ENCODE measurements at regions not wholly inside any gene's neighbourhood (a gene's known extent, or its start where the extent isn't known, plus 50 kb on each side); places are given as distances from the start of the nearest gene placed in this dataset.

DNA sequence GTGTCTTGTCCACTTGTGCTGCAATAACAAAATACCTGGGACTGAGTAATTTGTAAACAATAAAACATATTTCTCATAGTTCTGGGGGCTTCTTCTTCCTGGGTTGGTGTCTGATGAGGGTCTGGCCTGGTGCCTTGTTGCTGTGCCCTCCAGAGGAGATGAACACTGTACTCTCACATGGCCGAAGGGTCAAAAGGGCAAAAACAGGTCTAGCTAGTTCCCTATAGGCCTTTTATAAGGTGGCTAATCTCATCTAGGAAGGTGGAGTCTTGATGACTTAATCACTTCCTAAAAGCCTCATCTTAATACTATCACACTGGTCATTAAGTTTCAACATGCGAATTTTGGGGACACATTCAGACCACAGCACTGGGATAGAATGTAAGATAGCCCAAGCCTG, 228.4 kb downstream of the TLE3 start:
- Histone ChIP-seq H3K9me3 (peaks cover 8% of the 10 kb centered on the region), H3K4me3 (no peak overlapping the region), H3K36me3 (ENCODE audit: low read depth) (no peaks in the 10 kb centered on the region), H3K4me1 (ENCODE audit: low read depth) (no peaks in the 10 kb centered on the region)
- intact Hi-C loops (cut with DNase I, micrococcal nuclease): no loop called here
- no peak for TF ChIP-seq CTCF (IDR thresholded peaks at IDR 0.05)
- no peak for DNase-seq
- no peak for ATAC-seq

- ATAC-seq (no peak), DNase-seq (no peak)
- H3K4me1 ChIP-seq (ENCODE audit: low read depth): no peaks in the 10 kb centered on the region
- intact Hi-C loops (cut with DNase I, micrococcal nuclease): no loop called here
- H3K36me3 ChIP-seq (ENCODE audit: low read depth): no peaks in the 10 kb centered on the region
- TF ChIP-seq CTCF (IDR thresholded peaks at IDR 0.05): no peak
- peaks cover 8% of the 10 kb centered on the region for H3K9me3 ChIP-seq
- H3K4me3 ChIP-seq: no peak overlapping the region
These were observed 227.7 kb downstream of the TLE3 start for GRCh38 chr15:69869881-69870505.

DNA sequence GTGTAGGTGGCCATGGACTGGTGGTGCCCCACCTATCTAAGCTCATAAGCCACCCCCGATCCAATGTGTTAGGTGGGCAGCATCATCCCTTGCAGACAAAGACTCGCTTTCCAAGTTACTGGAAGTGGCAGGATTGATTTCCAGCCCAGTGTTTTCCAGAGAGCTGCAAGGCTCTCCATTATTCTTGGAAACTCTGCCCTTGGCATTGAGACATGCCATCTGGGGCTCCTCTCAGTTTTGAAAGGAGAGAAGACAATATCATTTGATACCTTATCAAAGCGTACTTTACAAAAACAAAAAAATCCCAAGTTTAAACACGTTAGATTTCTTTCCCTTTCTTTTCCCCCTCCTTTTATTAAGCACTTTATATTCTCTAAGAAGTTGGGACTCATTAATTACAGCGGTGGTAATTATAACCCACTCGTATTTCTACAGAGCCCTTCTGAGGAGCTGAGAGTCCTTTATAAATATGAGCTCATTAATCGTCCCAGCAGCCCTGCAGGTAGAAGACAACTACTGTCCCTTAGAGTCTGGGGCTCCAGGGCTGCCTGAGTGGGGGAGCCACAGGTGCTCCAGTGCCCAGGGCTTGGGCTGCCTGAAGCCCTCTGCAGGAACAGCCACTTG, 226.1 kb downstream of the TLE3 start:
- no peak for ATAC-seq

DNA sequence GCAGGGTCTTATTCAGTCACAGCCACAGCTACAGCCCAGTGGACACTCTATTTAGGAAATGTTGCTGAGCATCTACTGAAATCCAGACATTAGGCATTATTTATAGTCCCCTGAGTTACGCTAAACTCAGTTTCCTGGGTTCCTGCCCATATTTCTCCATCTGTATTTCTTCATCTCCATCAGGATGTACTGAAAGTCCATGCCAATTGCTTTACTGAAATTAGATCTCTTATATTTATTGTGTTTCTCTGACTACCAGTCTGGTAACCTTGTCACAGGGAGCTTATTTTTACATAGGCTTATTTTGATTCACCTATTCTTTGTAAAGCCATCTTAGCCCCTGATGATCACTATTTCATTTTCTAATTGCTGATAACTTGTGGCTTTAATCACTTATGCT, 223.9 kb downstream of the TLE3 start:
- no peak overlapping the region for H3K4me3 ChIP-seq
- H3K4me1 ChIP-seq (ENCODE audit: low read depth): no peaks in the 10 kb centered on the region
- no peak for DNase-seq
- intact Hi-C loops (cut with DNase I, micrococcal nuclease): no loop called here
- ATAC-seq: no peak
- H3K9me3 ChIP-seq: peaks cover 8% of the 10 kb centered on the region
- no peaks in the 10 kb centered on the region for H3K36me3 ChIP-seq (ENCODE audit: low read depth)
- no peak for TF ChIP-seq CTCF (IDR thresholded peaks at IDR 0.05)

More for the DNA sequence above, 226.1 kb downstream of the TLE3 start:
- H3K4me1 ChIP-seq (ENCODE audit: low read depth): no peaks in the 10 kb centered on the region
- intact Hi-C loops (cut with DNase I, micrococcal nuclease): no loop called here
- H3K9me3 ChIP-seq: peaks cover 8% of the 10 kb centered on the region
- DNase-seq: no peak
- no peak overlapping the region for H3K4me3 ChIP-seq
- no peaks in the 10 kb centered on the region for H3K36me3 ChIP-seq (ENCODE audit: low read depth)
- no peak for TF ChIP-seq CTCF (IDR thresholded peaks at IDR 0.05)

GRCh38 chr15:69874321-69874720, 223.4 kb downstream of the TLE3 start:
- TF ChIP-seq CTCF (IDR thresholded peaks at IDR 0.05): no peak
- no peak for ATAC-seq
- H3K4me1 ChIP-seq (ENCODE audit: low read depth): no peaks in the 10 kb centered on the region
- peaks cover 8% of the 10 kb centered on the region for H3K9me3 ChIP-seq
- DNase-seq: no peak
- H3K36me3 ChIP-seq (ENCODE audit: low read depth): no peaks in the 10 kb centered on the region
- intact Hi-C loops (cut with DNase I, micrococcal nuclease): no loop called here
- no peak overlapping the region for H3K4me3 ChIP-seq

Data from mucosa of descending colon (tissue), 3 donors.